Peyer's patch (tissue), 4 donors: ENCODE measurements at regions not wholly inside any gene's neighbourhood (a gene's known extent, or its start where the extent isn't known, plus 50 kb on each side); places are given as distances from the start of the nearest gene placed in this dataset.

Experiments
- DNase-seq, 3 donors: peaks; one replicate each; pipeline ENCODE4 v3.0.0-alpha.2; 2017 to 2019
- H3K27ac ChIP-seq, 4 donors: fragments of 200-600 bp; sonication (generic); one replicate each; pipeline ENCODE4 v1.5.1; 2016 to 2019
- H3K27me3 ChIP-seq, 2 donors: fragments of 200-600 bp; sonication (generic); one replicate each; pipeline ENCODE4 v1.5.1; 2019
- H3K36me3 ChIP-seq, 3 donors: fragments of 200-600 bp; sonication (generic); one replicate each; pipeline ENCODE4 v1.5.1; 2016 to 2019
- H3K4me1 ChIP-seq, 4 donors: fragments of 200-600 bp; sonication (generic); one replicate each; pipeline ENCODE4 v1.5.1; 2016 to 2019
- H3K4me3 ChIP-seq, 4 donors: fragments of 200-600 bp; sonication (generic); 1 replicate in 3 of 4; 2 replicates in 1 of 4; pipeline ENCODE4 v1.5.1; 2016 to 2019; ENCODE audit warnings: mild to moderate bottlenecking in 1 of 4
- H3K9me3 ChIP-seq, 4 donors: fragments of 200-600 bp; sonication (generic); one replicate each; pipeline ENCODE4 v1.5.1; 2016 to 2019; ENCODE audit warnings: mild to moderate bottlenecking in 1 of 4
- CTCF ChIP-seq, 6 experiments: fragments of 450-650 bp in 4 of 6; fragments of 200-600 bp in 2 of 6; sonication (generic) in 1 of 6; IDR thresholded peaks; one replicate each; pipeline ENCODE4 v1.5.1; 2017 to 2019; ENCODE audit warnings: antibody characterized with exemption in 6 of 6, mild to moderate bottlenecking in 3 of 6, moderate library complexity in 1 of 6
- POLR2A ChIP-seq, 2 donors: fragments of 450-650 bp; IDR thresholded peaks; one replicate each; pipeline ENCODE4 v1.5.1; 2017; ENCODE audit warnings: antibody characterized with exemption in 2 of 2, mild to moderate bottlenecking in 2 of 2, moderate library complexity in 2 of 2

- TF ChIP-seq POLR2A (IDR thresholded peaks at IDR 0.05) (no peak), CTCF (IDR thresholded peaks at IDR 0.05) (no peak)
- no peak overlapping the region for H3K4me3 ChIP-seq
- H3K4me1 ChIP-seq, result no peaks in the 10 kb centered on the region
- H3K36me3 ChIP-seq, result no peaks in the 10 kb centered on the region
- DNase-seq, result no peak
- H3K27ac ChIP-seq, result no peak overlapping the region
- no peaks in the 10 kb centered on the region for H3K9me3 ChIP-seq
- no peaks in the 10 kb centered on the region for H3K27me3 ChIP-seq
These were observed 483.4 kb downstream of the FRK start for GRCh38 chr6:115577270-115577669.

GRCh38 chr6:115575285-115575684 is 485.4 kb downstream of the FRK start:
- no peaks in the 10 kb centered on the region for H3K27me3 ChIP-seq
- H3K4me1 ChIP-seq, result no peaks in the 10 kb centered on the region
- no peak overlapping the region for H3K4me3 ChIP-seq
- H3K36me3 ChIP-seq, result no peaks in the 10 kb centered on the region
- no peak overlapping the region for H3K27ac ChIP-seq
- H3K9me3 ChIP-seq, result no peaks in the 10 kb centered on the region
- DNase-seq, result no peak
- TF ChIP-seq POLR2A (IDR thresholded peaks at IDR 0.05) (no peak), CTCF (IDR thresholded peaks at IDR 0.05) (no peak)

- no peak for DNase-seq
- Histone ChIP-seq H3K4me3 (no peak overlapping the region), H3K36me3 (no peaks in the 10 kb centered on the region), H3K27ac (no peak overlapping the region), H3K27me3 (no peaks in the 10 kb centered on the region), H3K4me1 (no peaks in the 10 kb centered on the region), H3K9me3 (no peaks in the 10 kb centered on the region)
- TF ChIP-seq POLR2A (IDR thresholded peaks at IDR 0.05), result no peak
- no peak for TF ChIP-seq CTCF (IDR thresholded peaks at IDR 0.05)
These were observed 486.8 kb downstream of the FRK start for GRCh38 chr6:115573861-115574260.

- DNase-seq, result no peak
- Histone ChIP-seq H3K27me3 (no peaks in the 10 kb centered on the region), H3K4me3 (no peak overlapping the region), H3K27ac (no peak overlapping the region), H3K36me3 (no peaks in the 10 kb centered on the region), H3K9me3 (no peaks in the 10 kb centered on the region), H3K4me1 (no peaks in the 10 kb centered on the region)
- TF ChIP-seq POLR2A (IDR thresholded peaks at IDR 0.05), result no peak
- no peak for TF ChIP-seq CTCF (IDR thresholded peaks at IDR 0.05)
These were observed 490.4 kb downstream of the FRK start for GRCh38 chr6:115570331-115570730.

GRCh38 chr6:115554060-115554459 is 506.6 kb downstream of the FRK start:
- no peaks in the 10 kb centered on the region for H3K36me3 ChIP-seq
- no peak for TF ChIP-seq POLR2A (IDR thresholded peaks at IDR 0.05)
- TF ChIP-seq CTCF (IDR thresholded peaks at IDR 0.05), result no peak
- no peak overlapping the region for H3K4me3 ChIP-seq
- no peaks in the 10 kb centered on the region for H3K9me3 ChIP-seq
- H3K27me3 ChIP-seq, result no peaks in the 10 kb centered on the region
- H3K27ac ChIP-seq, result no peak overlapping the region
- no peaks in the 10 kb centered on the region for H3K4me1 ChIP-seq
- DNase-seq, result no peak

- no peak overlapping the region for H3K27ac ChIP-seq
- no peaks in the 10 kb centered on the region for H3K36me3 ChIP-seq
- H3K4me1 ChIP-seq, result no peaks in the 10 kb centered on the region
- no peak overlapping the region for H3K4me3 ChIP-seq
- no peak for TF ChIP-seq POLR2A (IDR thresholded peaks at IDR 0.05)
- TF ChIP-seq CTCF (IDR thresholded peaks at IDR 0.05), result no peak
- H3K27me3 ChIP-seq, result no peaks in the 10 kb centered on the region
- DNase-seq, result no peak
- no peaks in the 10 kb centered on the region for H3K9me3 ChIP-seq
These were observed 509.2 kb downstream of the FRK start for GRCh38 chr6:115551527-115551926.
